WTC11 (cell line): ENCODE measurements at regions not wholly inside any gene's neighbourhood (a gene's known extent, or its start where the extent isn't known, plus 50 kb on each side); places are given as distances from the start of the nearest gene placed in this dataset.
A peak's percentile ranks its signal among the peaks of the same experiment; 100 is the strongest.
"Not testable (repeated sequence)": the region's sequence is repeated elsewhere in the genome, so short reads cannot be mapped to it uniquely, and the experiment has no call there.

Experiments
- ATAC-seq: fragments of 200-7000 bp; cut with Tn5 transposase; 2 replicates; pipeline ENCODE4 v1.10.0; 2021; ENCODE audit warnings: mild to moderate bottlenecking, moderate library complexity
- CTCF ChIA-PET: fragments of 300-600 bp; sonication (Branson Sonifier 250); formaldehyde crosslinking; loops from one replicate; lab custom pipeline; 2021; ENCODE audit warnings: antibody characterized with exemption; lab: Charles Lee
- POLR2A ChIA-PET: fragments of 350-600 bp; sonication (Branson Sonifier 250); formaldehyde crosslinking; loops from one replicate; lab custom pipeline; 2021; ENCODE audit warnings: antibody characterized with exemption; lab: Charles Lee
- DNase-seq: peaks from one replicate; pipeline ENCODE4 v3.0.0; 2021; ENCODE audit warnings: low spot score
- H3K27ac Mint-ChIP-seq: 2 replicates; pipeline ENCODE4 v1.8.0; 2021; ENCODE audit warnings: mixed read lengths
- H3K27me3 Mint-ChIP-seq: 2 replicates; pipeline ENCODE4 v1.8.0; 2021; ENCODE audit warnings: low read depth, mild to moderate bottlenecking, moderate library complexity, mixed read lengths
- H3K36me3 Mint-ChIP-seq: 2 replicates; pipeline ENCODE4 v1.8.0; 2021; ENCODE audit warnings: mixed read lengths
- H3K4me1 Mint-ChIP-seq: 2 replicates; pipeline ENCODE4 v1.8.0; 2022; ENCODE audit warnings: mixed read lengths
- H3K4me3 Mint-ChIP-seq: 2 replicates; pipeline ENCODE4 v1.8.0; 2021; ENCODE audit warnings: mild to moderate bottlenecking, moderate library complexity, mixed read lengths
- H3K9me3 Mint-ChIP-seq: 2 replicates; pipeline ENCODE4 v1.8.0; 2021; ENCODE audit warnings: mixed read lengths
- ATF3 ChIP-seq: sonication (generic); formaldehyde crosslinking; conservative IDR thresholded peaks from 2 replicates; pipeline ENCODE4 v1.8.1; 2022; ENCODE audit warnings: mild to moderate bottlenecking, missing genetic modification reagents
- ATF6 ChIP-seq: sonication (generic); formaldehyde crosslinking; IDR thresholded peaks from 2 replicates; pipeline ENCODE4 v1.8.1; 2023; ENCODE audit warnings: mild to moderate bottlenecking, missing genetic modification reagents
- CREM ChIP-seq: sonication (generic); formaldehyde crosslinking; IDR thresholded peaks from 2 replicates; pipeline ENCODE4 v1.8.1; 2022; ENCODE audit warnings: mild to moderate bottlenecking, missing genetic modification reagents, moderate library complexity
- EMX1 ChIP-seq: fragments of 250-450 bp; sonication (Bioruptor Pico); IDR thresholded peaks from 2 replicates; pipeline ENCODE4 v1.8.0; 2021; ENCODE audit warnings: mild to moderate bottlenecking
- ETV6 ChIP-seq: sonication (generic); formaldehyde crosslinking; IDR thresholded peaks from 2 replicates; pipeline ENCODE4 v1.8.1; 2022; ENCODE audit warnings: mild to moderate bottlenecking, missing genetic modification reagents
- FOXP4 ChIP-seq: sonication (generic); formaldehyde crosslinking; IDR thresholded peaks from 2 replicates; pipeline ENCODE4 v1.8.0; 2022; ENCODE audit warnings: mild to moderate bottlenecking, missing genetic modification reagents
- GABPB1 ChIP-seq: sonication (generic); formaldehyde crosslinking; IDR thresholded peaks from 2 replicates; pipeline ENCODE4 v1.8.1; 2023; ENCODE audit warnings: mild to moderate bottlenecking, missing genetic modification reagents
- IRF2 ChIP-seq: sonication (generic); formaldehyde crosslinking; IDR thresholded peaks from 2 replicates; pipeline ENCODE4 v1.8.0; 2022; ENCODE audit warnings: low read depth, missing genetic modification reagents, borderline replicate concordance
- KAT7 ChIP-seq: sonication (generic); formaldehyde crosslinking; IDR thresholded peaks from 2 replicates; pipeline ENCODE4 v1.8.1; 2023; ENCODE audit warnings: missing genetic modification reagents, mild to moderate bottlenecking, borderline replicate concordance
- MXD4 ChIP-seq: fragments of 250-450 bp; sonication (Bioruptor Pico); IDR thresholded peaks from 2 replicates; pipeline ENCODE4 v1.8.0; 2021; ENCODE audit warnings: mild to moderate bottlenecking, moderate library complexity, borderline replicate concordance
- OVOL2 ChIP-seq: fragments of 250-450 bp; sonication (Bioruptor Pico); IDR thresholded peaks from 2 replicates; pipeline ENCODE4 v1.9.0; 2021; ENCODE audit warnings: mild to moderate bottlenecking, borderline replicate concordance
- PREB ChIP-seq: sonication (generic); formaldehyde crosslinking; IDR thresholded peaks from 2 replicates; pipeline ENCODE4 v1.8.1; 2022; ENCODE audit warnings: mild to moderate bottlenecking, missing genetic modification reagents, moderate library complexity, borderline replicate concordance
- RORB ChIP-seq: fragments of 250-450 bp; sonication (Bioruptor Pico); IDR thresholded peaks from 2 replicates; pipeline ENCODE4 v1.9.0; 2021; ENCODE audit warnings: mild to moderate bottlenecking
- SP1 ChIP-seq: sonication (generic); formaldehyde crosslinking; conservative IDR thresholded peaks from 2 replicates; pipeline ENCODE4 v1.8.1; 2022; ENCODE audit warnings: missing genetic modification reagents
- TEAD1 ChIP-seq: sonication (generic); formaldehyde crosslinking; IDR thresholded peaks from 2 replicates; pipeline ENCODE4 v1.8.0; 2022; ENCODE audit warnings: mild to moderate bottlenecking, missing genetic modification reagents
- TP53 ChIP-seq: sonication (generic); formaldehyde crosslinking; IDR thresholded peaks from 2 replicates; pipeline ENCODE4 v1.8.1; 2023; ENCODE audit warnings: mild to moderate bottlenecking, missing genetic modification reagents
- ZBTB21 ChIP-seq: sonication (generic); formaldehyde crosslinking; IDR thresholded peaks from 2 replicates; pipeline ENCODE4 v1.8.1; 2023; ENCODE audit warnings: mild to moderate bottlenecking, missing genetic modification reagents, borderline replicate concordance
- ZNF121 ChIP-seq: sonication (generic); formaldehyde crosslinking; IDR thresholded peaks from 2 replicates; pipeline ENCODE4 v1.8.0; 2023; ENCODE audit warnings: missing genetic modification reagents
- ZNF263 ChIP-seq: sonication (generic); formaldehyde crosslinking; IDR thresholded peaks from 2 replicates; pipeline ENCODE4 v1.8.1; 2022; ENCODE audit warnings: low read depth, mild to moderate bottlenecking, moderate library complexity, missing genetic modification reagents
- ZNF281 ChIP-seq: sonication (generic); formaldehyde crosslinking; IDR thresholded peaks from 2 replicates; pipeline ENCODE4 v1.8.0; 2023; ENCODE audit warnings: mild to moderate bottlenecking, missing genetic modification reagents
- ZNF423 ChIP-seq: fragments of 250-450 bp; sonication (Bioruptor Pico); IDR thresholded peaks from 2 replicates; pipeline ENCODE4 v2.1.2; 2022; ENCODE audit warnings: mild to moderate bottlenecking, moderate library complexity
- TF ChIP-seq, protein P1 (sequence below): sonication (generic); formaldehyde crosslinking; IDR thresholded peaks from 2 replicates; pipeline ENCODE4 v1.8.0; 2022; ENCODE audit warnings: mild to moderate bottlenecking, missing genetic modification reagents

DNA sequence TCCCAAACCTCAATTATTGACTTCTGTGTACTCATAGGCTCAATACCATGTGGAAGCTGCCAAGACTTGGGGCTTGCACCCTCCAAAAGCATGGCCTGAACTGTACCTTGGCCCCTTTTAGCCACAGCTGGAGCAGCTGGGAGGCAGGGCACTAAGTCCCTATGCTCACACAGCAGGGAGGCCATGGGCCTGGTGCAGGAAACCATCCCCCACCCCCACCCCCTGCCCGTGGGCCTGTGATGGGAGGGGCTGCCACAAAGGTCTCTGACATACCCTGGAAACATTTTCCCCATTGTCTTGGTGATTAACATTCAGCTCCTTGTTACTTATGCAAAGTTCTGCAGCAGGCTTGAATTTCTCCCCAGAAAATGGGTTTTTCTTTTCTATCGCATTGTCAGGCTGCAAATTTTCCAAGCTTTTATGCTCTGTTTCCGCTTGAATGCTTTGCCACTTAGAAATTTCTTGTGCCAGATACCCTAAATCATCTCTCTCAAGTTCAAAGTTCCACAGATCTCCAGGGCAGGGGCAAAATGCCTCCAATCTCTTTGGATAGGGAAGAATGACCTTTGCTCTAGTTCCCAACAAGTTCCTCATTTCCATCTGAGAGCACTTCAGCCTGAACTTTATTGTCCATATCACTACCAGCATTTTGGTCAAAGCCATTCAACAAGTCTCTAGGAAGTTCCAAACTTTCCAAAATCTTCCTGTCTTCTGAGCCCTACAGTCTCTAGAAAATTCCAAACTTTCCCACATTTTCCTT is 141.8 kb downstream of the AHR start:
- H3K36me3 Mint-ChIP-seq: peaks cover 33% of the 10 kb centered on the region
- peaks cover 40% of the 10 kb centered on the region for H3K4me1 Mint-ChIP-seq
- POLR2A ChIA-PET: not testable (repeated sequence)
- TF ChIP-seq ZNF423 (CRISPR knock-in tag): peak; percentile 7; the same call in 1 of the 2 replicates
- peak; percentile 41; the same call in 1 of the 2 replicates for TF ChIP-seq ETV6
- 0 out of 2 replicates have a peak, but pooled peaks have one; percentile 20 for TF ChIP-seq ZNF121
- TF ChIP-seq SP1 (CRISPR knock-in tag): 0 out of 2 replicates have a peak, but pooled peaks have one; percentile 35
- TF ChIP-seq, all 79 proteins: peak for 4; not testable (repeated sequence) for 75
- DNase-seq (peak; percentile 74), ATAC-seq (peak; percentile 83)
- CTCF ChIA-PET, H3K27me3 Mint-ChIP-seq: not testable (repeated sequence)
- Mint-ChIP-seq H3K27ac (peak overlapping the region; percentile 84), H3K4me3 (peak overlapping the region; percentile 3; the same call in 1 of the 2 replicates), H3K9me3 (peaks cover 45% of the 10 kb centered on the region)

- ATAC-seq (no peak), DNase-seq (no peak)
- TF ChIP-seq CREM (CRISPR knock-in tag): no peak
- ChIA-PET POLR2A (no interaction called here), CTCF (no interaction called here)
- peaks cover 50% of the 10 kb centered on the region for H3K9me3 Mint-ChIP-seq
- H3K4me1 Mint-ChIP-seq: peaks cover 40% of the 10 kb centered on the region
- no peaks in the 10 kb centered on the region for H3K27me3 Mint-ChIP-seq
- H3K27ac Mint-ChIP-seq: peak overlapping the region; percentile 84; the same call in 1 of the 2 replicates
- H3K36me3 Mint-ChIP-seq: peaks cover 38% of the 10 kb centered on the region
- peak overlapping the region; percentile 3; the same call in 1 of the 2 replicates for H3K4me3 Mint-ChIP-seq
These were observed 142.4 kb downstream of the AHR start for GRCh38 chr7:17440831-17441230.

DNA sequence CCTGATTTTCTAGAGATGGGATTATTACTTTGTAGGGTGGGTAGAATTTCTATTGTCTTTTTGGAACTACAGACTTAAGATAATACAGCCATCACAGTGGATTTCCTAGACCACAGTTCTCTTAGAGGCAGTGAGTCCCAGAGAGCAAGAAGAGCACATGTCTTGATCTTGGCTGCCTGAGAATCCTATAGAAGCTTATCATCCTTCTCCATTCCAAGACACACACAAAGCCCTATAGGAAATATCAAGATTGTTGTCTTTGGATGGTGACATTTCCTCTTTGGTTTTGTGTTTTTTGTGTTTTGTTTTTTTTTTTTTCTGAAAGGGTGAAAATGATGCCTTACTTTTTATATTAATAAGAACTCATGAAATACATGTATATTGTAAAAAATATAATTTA is 143.1 kb downstream of the AHR start:
- Mint-ChIP-seq H3K9me3 (peaks cover 55% of the 10 kb centered on the region), H3K27me3 (no peaks in the 10 kb centered on the region), H3K4me1 (peaks cover 40% of the 10 kb centered on the region), H3K4me3 (no peak overlapping the region), H3K27ac (no peak overlapping the region), H3K36me3 (peaks cover 43% of the 10 kb centered on the region)
- TF ChIP-seq RORB: no peak
- TF ChIP-seq ZNF281 (CRISPR knock-in tag): no peak
- TF ChIP-seq PREB (CRISPR knock-in tag): no peak
- TF ChIP-seq MXD4: no peak
- TF ChIP-seq, protein P1, sequence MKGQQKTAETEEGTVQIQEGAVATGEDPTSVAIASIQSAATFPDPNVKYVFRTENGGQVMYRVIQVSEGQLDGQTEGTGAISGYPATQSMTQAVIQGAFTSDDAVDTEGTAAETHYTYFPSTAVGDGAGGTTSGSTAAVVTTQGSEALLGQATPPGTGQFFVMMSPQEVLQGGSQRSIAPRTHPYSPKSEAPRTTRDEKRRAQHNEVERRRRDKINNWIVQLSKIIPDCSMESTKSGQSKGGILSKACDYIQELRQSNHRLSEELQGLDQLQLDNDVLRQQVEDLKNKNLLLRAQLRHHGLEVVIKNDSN (CRISPR knock-in tag): no peak
- no peak for TF ChIP-seq KAT7
- no peak for TF ChIP-seq IRF2
- TF ChIP-seq EMX1 (CRISPR knock-in tag): no peak
- TF ChIP-seq GABPB1 (CRISPR knock-in tag): no peak
- CTCF ChIA-PET: no interaction called here
- ATAC-seq (no peak), DNase-seq (no peak)
- POLR2A ChIA-PET: no interaction called here

- ChIA-PET CTCF (no interaction called here), POLR2A (no interaction called here)
- Mint-ChIP-seq H3K36me3 (peaks cover 57% of the 10 kb centered on the region), H3K9me3 (peaks cover 62% of the 10 kb centered on the region), H3K4me3 (no peak overlapping the region), H3K4me1 (peaks cover 24% of the 10 kb centered on the region), H3K27me3 (no peaks in the 10 kb centered on the region; the same call in 1 of the 2 replicates), H3K27ac (no peak overlapping the region)
- ATAC-seq (no peak), DNase-seq (no peak)
- no peak for TF ChIP-seq TEAD1 (CRISPR knock-in tag)
- no peak for TF ChIP-seq TP53 (CRISPR knock-in tag)
- TF ChIP-seq FOXP4 (CRISPR knock-in tag): no peak
- TF ChIP-seq ATF6 (CRISPR knock-in tag): no peak
- no peak for TF ChIP-seq ATF3 (CRISPR knock-in tag)
- no peak for TF ChIP-seq ZBTB21
- no peak for TF ChIP-seq ZNF263 (CRISPR knock-in tag)
- TF ChIP-seq OVOL2: no peak
These were observed 145.7 kb downstream of the AHR start for GRCh38 chr7:17444151-17444550.
